ENCODE measurements at regions not wholly inside any gene's neighbourhood (a gene's known extent, or its start where the extent isn't known, plus 50 kb on each side); places are given as distances from the start of the nearest gene placed in this dataset.
"Not testable (repeated sequence)": the region's sequence is repeated elsewhere in the genome, so short reads cannot be mapped to it uniquely, and the experiment has no call there.

- H3K4me1 Mint-ChIP-seq; H3K27me3 Mint-ChIP-seq (ENCODE audit: low read depth); DNase-seq (ENCODE audit: low read depth, low spot score); H3K36me3 Mint-ChIP-seq (ENCODE audit: low read depth); H3K9me3 Mint-ChIP-seq; H3K27ac Mint-ChIP-seq (ENCODE audit: unreplicated experiment); H3K4me3 Mint-ChIP-seq: not testable (repeated sequence)
Measured at GRCh38 chr2:89885071-89885470, 1193.6 kb downstream of the RPIA start.

GRCh38 chr2:89888693-89889092, 1197.2 kb downstream of the RPIA start:
- not testable (repeated sequence) for DNase-seq (ENCODE audit: low read depth, low spot score); H3K4me1 Mint-ChIP-seq; H3K4me3 Mint-ChIP-seq; H3K36me3 Mint-ChIP-seq (ENCODE audit: low read depth); H3K27me3 Mint-ChIP-seq (ENCODE audit: low read depth); H3K27ac Mint-ChIP-seq (ENCODE audit: unreplicated experiment); H3K9me3 Mint-ChIP-seq

GRCh38 chr2:89890185-89890773, 1198.8 kb downstream of the RPIA start:
- not testable (repeated sequence) for H3K27me3 Mint-ChIP-seq (ENCODE audit: low read depth); H3K36me3 Mint-ChIP-seq (ENCODE audit: low read depth); H3K4me1 Mint-ChIP-seq; H3K9me3 Mint-ChIP-seq; DNase-seq (ENCODE audit: low read depth, low spot score); H3K27ac Mint-ChIP-seq (ENCODE audit: unreplicated experiment); H3K4me3 Mint-ChIP-seq

GRCh38 chr2:89894988-89895387, 1203.5 kb downstream of the RPIA start:
- not testable (repeated sequence) for H3K4me3 Mint-ChIP-seq; H3K36me3 Mint-ChIP-seq (ENCODE audit: low read depth); H3K27ac Mint-ChIP-seq (ENCODE audit: unreplicated experiment); DNase-seq (ENCODE audit: low read depth, low spot score); H3K27me3 Mint-ChIP-seq (ENCODE audit: low read depth); H3K9me3 Mint-ChIP-seq; H3K4me1 Mint-ChIP-seq

- not testable (repeated sequence) for DNase-seq (ENCODE audit: low read depth, low spot score); H3K27me3 Mint-ChIP-seq (ENCODE audit: low read depth); H3K4me3 Mint-ChIP-seq; H3K27ac Mint-ChIP-seq (ENCODE audit: unreplicated experiment); H3K36me3 Mint-ChIP-seq (ENCODE audit: low read depth); H3K9me3 Mint-ChIP-seq; H3K4me1 Mint-ChIP-seq
Measured at GRCh38 chr2:89895629-89896028, 1204.2 kb downstream of the RPIA start.

GRCh38 chr2:89927018-89927417, 1235.5 kb downstream of the RPIA start:
- not testable (repeated sequence) for H3K9me3 Mint-ChIP-seq; H3K4me3 Mint-ChIP-seq; H3K27me3 Mint-ChIP-seq (ENCODE audit: low read depth); H3K27ac Mint-ChIP-seq (ENCODE audit: unreplicated experiment); H3K36me3 Mint-ChIP-seq (ENCODE audit: low read depth); H3K4me1 Mint-ChIP-seq; DNase-seq (ENCODE audit: low read depth, low spot score)

GRCh38 chr2:89935436-89935835, 1244.0 kb downstream of the RPIA start:
- H3K36me3 Mint-ChIP-seq (ENCODE audit: low read depth); H3K27me3 Mint-ChIP-seq (ENCODE audit: low read depth); H3K9me3 Mint-ChIP-seq; H3K27ac Mint-ChIP-seq (ENCODE audit: unreplicated experiment); DNase-seq (ENCODE audit: low read depth, low spot score); H3K4me1 Mint-ChIP-seq; H3K4me3 Mint-ChIP-seq: not testable (repeated sequence)

- H3K4me3 Mint-ChIP-seq; DNase-seq (ENCODE audit: low read depth, low spot score); H3K4me1 Mint-ChIP-seq; H3K27ac Mint-ChIP-seq (ENCODE audit: unreplicated experiment); H3K36me3 Mint-ChIP-seq (ENCODE audit: low read depth); H3K9me3 Mint-ChIP-seq; H3K27me3 Mint-ChIP-seq (ENCODE audit: low read depth): not testable (repeated sequence)
Measured at GRCh38 chr2:89936011-89936410, 1244.5 kb downstream of the RPIA start.

- H3K36me3 Mint-ChIP-seq (ENCODE audit: low read depth); H3K4me1 Mint-ChIP-seq; DNase-seq (ENCODE audit: low read depth, low spot score); H3K27me3 Mint-ChIP-seq (ENCODE audit: low read depth); H3K27ac Mint-ChIP-seq (ENCODE audit: unreplicated experiment); H3K4me3 Mint-ChIP-seq; H3K9me3 Mint-ChIP-seq: not testable (repeated sequence)
Measured at GRCh38 chr2:89936559-89936958, 1245.1 kb downstream of the RPIA start.

GRCh38 chr2:89938756-89939155, 1247.3 kb downstream of the RPIA start:
- H3K4me1 Mint-ChIP-seq; H3K9me3 Mint-ChIP-seq; H3K36me3 Mint-ChIP-seq (ENCODE audit: low read depth); H3K27me3 Mint-ChIP-seq (ENCODE audit: low read depth); H3K27ac Mint-ChIP-seq (ENCODE audit: unreplicated experiment); DNase-seq (ENCODE audit: low read depth, low spot score); H3K4me3 Mint-ChIP-seq: not testable (repeated sequence)

- DNase-seq (ENCODE audit: low read depth, low spot score); H3K9me3 Mint-ChIP-seq; H3K27ac Mint-ChIP-seq (ENCODE audit: unreplicated experiment); H3K4me1 Mint-ChIP-seq; H3K36me3 Mint-ChIP-seq (ENCODE audit: low read depth); H3K4me3 Mint-ChIP-seq; H3K27me3 Mint-ChIP-seq (ENCODE audit: low read depth): not testable (repeated sequence)
Measured at GRCh38 chr2:89944267-89944666, 1252.8 kb downstream of the RPIA start.

GRCh38 chr2:89945004-89945616, 1253.6 kb downstream of the RPIA start:
- not testable (repeated sequence) for H3K27ac Mint-ChIP-seq (ENCODE audit: unreplicated experiment); H3K27me3 Mint-ChIP-seq (ENCODE audit: low read depth); H3K36me3 Mint-ChIP-seq (ENCODE audit: low read depth); H3K9me3 Mint-ChIP-seq; DNase-seq (ENCODE audit: low read depth, low spot score); H3K4me3 Mint-ChIP-seq; H3K4me1 Mint-ChIP-seq

GRCh38 chr2:89947208-89947815, 1255.8 kb downstream of the RPIA start:
- not testable (repeated sequence) for H3K36me3 Mint-ChIP-seq (ENCODE audit: low read depth); H3K4me3 Mint-ChIP-seq; H3K4me1 Mint-ChIP-seq; H3K9me3 Mint-ChIP-seq; H3K27ac Mint-ChIP-seq (ENCODE audit: unreplicated experiment); DNase-seq (ENCODE audit: low read depth, low spot score); H3K27me3 Mint-ChIP-seq (ENCODE audit: low read depth)

- not testable (repeated sequence) for H3K9me3 Mint-ChIP-seq; H3K27me3 Mint-ChIP-seq (ENCODE audit: low read depth); DNase-seq (ENCODE audit: low read depth, low spot score); H3K36me3 Mint-ChIP-seq (ENCODE audit: low read depth); H3K4me3 Mint-ChIP-seq; H3K4me1 Mint-ChIP-seq; H3K27ac Mint-ChIP-seq (ENCODE audit: unreplicated experiment)
Measured at GRCh38 chr2:89948102-89948501, 1256.6 kb downstream of the RPIA start.

Data from neural crest cell (in vitro differentiated cells).